OCI-LY3 (cell line): ENCODE measurements at regions not wholly inside any gene's neighbourhood (a gene's known extent, or its start where the extent isn't known, plus 50 kb on each side); places are given as distances from the start of the nearest gene placed in this dataset.

Experiments used
- H2AFZ ChIP-seq: fragments of 200-600, 300-600 bp; shearing (Covaris generic); 2 replicates; pipeline ENCODE4 v1.6.0; 2014; ENCODE audit warnings: antibody characterized with exemption, low read depth, low read length
- H3K27ac ChIP-seq: fragments of 200-600, 300-600 bp; sonication (generic); 2 replicates; pipeline ENCODE4 v1.5.1; 2014; ENCODE audit warnings: mild to moderate bottlenecking, low read length, moderate library complexity, mixed read lengths
- H3K27me3 ChIP-seq: fragments of 200-600, 300-600 bp; sonication (generic); 2 replicates; pipeline ENCODE4 v1.6.1; 2014; ENCODE audit warnings: low read depth, low read length, mixed read lengths
- H3K36me3 ChIP-seq: fragments of 200-600, 300-600 bp; sonication (generic); replicated peaks from 2 replicates; pipeline ENCODE3; 2014; ENCODE audit warnings: low read depth, low read length, mixed read lengths
- H3K4me1 ChIP-seq: fragments of 300-600, 200-600 bp; sonication (generic); 2 replicates; pipeline ENCODE4 v1.6.1; 2014; ENCODE audit warnings: low read length, mixed read lengths
- H3K4me2 ChIP-seq: fragments of 200-600, 300-600 bp; sonication (generic); 2 replicates; pipeline ENCODE4 v1.6.1; 2014; ENCODE audit warnings: low read length, mixed read lengths
- H3K4me3 ChIP-seq: fragments of 300-600, 200-600 bp; sonication (generic); 2 replicates; pipeline ENCODE4 v1.5.1; 2014; ENCODE audit warnings: antibody characterized with exemption, mild to moderate bottlenecking, low read length, moderate library complexity
- H3K79me2 ChIP-seq: fragments of 300-600, 200-600 bp; shearing (Covaris generic); 2 replicates; pipeline ENCODE4 v1.6.1; 2014; ENCODE audit warnings: mild to moderate bottlenecking, low read length, mixed read lengths
- H3K9ac ChIP-seq: fragments of 300-600, 200-600 bp; shearing (Covaris generic); 2 replicates; pipeline ENCODE4 v1.6.0; 2014; ENCODE audit warnings: mild to moderate bottlenecking, low read length, moderate library complexity
- H3K9me3 ChIP-seq: fragments of 200-600, 300-600 bp; shearing (Covaris generic); 2 replicates; pipeline ENCODE4 v1.6.1; 2014; ENCODE audit warnings: low read length, mixed read lengths; ENCODE audit not compliant: insufficient read depth
- H4K20me1 ChIP-seq: fragments of 200-600, 300-600 bp; sonication (generic); 2 replicates; pipeline ENCODE4 v1.6.1; 2016; ENCODE audit warnings: low read length, mixed read lengths; ENCODE audit not compliant: insufficient read depth
- EZH2phosphoT487 ChIP-seq: fragments of 200-600 bp; shearing (Covaris generic); IDR thresholded peaks from 2 replicates; pipeline ENCODE4 v1.6.1; 2018; ENCODE audit warnings: antibody characterized with exemption, mixed run types, low read depth
- TF ChIP-seq, protein P1 (sequence below): fragments of 200-600, 300-600 bp; sonication (generic); IDR thresholded peaks from 2 replicates; pipeline ENCODE4 v1.5.1; 2014; ENCODE audit warnings: antibody characterized with exemption, low read length, low read depth

DNA sequence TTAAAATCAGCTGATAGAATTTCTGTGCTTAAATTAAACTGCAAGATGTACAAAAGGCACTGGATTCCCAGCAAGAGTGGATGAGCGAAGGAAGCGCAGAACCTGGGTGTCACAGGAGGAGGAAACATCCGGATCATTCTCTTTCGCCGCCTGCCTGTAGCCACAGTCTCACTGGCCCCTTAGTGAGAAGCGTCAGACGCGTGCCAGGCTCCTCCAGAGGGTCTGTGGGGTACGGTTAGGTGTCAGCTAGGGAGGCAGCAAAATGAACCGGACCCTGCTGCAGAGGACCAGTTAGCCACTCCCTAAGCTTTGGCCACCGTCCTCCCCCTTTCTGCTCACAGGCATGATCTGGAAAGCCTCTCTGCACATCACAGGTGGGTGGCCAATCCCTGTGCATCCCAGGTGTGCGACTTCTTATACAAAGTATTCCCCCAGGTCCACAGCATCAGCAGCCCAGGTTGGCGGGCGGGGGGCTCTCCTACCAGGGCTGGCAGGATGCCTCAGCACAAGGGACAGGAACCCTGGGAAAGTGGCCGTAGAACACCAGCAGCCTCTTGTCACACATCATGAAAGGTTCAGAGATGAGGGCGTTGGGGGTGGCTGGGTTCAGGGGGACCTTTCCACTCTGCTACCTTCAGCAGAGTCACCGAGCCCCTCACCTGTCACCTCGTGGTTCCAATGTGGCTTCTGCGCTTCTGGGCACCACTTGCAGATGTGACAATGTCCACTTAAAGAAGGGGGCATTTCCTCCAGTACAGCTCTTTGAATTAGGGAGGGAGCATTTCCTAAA, 61.1 kb upstream of the SLC66A3 start:
- Histone ChIP-seq H3K9ac (no peak overlapping the region), H3K79me2 (no peaks in the 10 kb centered on the region), H4K20me1 (no peaks in the 10 kb centered on the region), H3K36me3 (peaks cover under 1% of the 10 kb centered on the region), H3K9me3 (no peaks in the 10 kb centered on the region), H3K4me3 (no peak overlapping the region), H3K4me1 (peaks cover 7% of the 10 kb centered on the region), H3K27me3 (no peaks in the 10 kb centered on the region), H2AFZ (no peak overlapping the region), H3K4me2 (no peak overlapping the region), H3K27ac (no peak overlapping the region)
- TF ChIP-seq, protein P1, sequence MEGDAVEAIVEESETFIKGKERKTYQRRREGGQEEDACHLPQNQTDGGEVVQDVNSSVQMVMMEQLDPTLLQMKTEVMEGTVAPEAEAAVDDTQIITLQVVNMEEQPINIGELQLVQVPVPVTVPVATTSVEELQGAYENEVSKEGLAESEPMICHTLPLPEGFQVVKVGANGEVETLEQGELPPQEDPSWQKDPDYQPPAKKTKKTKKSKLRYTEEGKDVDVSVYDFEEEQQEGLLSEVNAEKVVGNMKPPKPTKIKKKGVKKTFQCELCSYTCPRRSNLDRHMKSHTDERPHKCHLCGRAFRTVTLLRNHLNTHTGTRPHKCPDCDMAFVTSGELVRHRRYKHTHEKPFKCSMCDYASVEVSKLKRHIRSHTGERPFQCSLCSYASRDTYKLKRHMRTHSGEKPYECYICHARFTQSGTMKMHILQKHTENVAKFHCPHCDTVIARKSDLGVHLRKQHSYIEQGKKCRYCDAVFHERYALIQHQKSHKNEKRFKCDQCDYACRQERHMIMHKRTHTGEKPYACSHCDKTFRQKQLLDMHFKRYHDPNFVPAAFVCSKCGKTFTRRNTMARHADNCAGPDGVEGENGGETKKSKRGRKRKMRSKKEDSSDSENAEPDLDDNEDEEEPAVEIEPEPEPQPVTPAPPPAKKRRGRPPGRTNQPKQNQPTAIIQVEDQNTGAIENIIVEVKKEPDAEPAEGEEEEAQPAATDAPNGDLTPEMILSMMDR: no peak
- TF ChIP-seq EZH2phosphoT487: no peak

DNA sequence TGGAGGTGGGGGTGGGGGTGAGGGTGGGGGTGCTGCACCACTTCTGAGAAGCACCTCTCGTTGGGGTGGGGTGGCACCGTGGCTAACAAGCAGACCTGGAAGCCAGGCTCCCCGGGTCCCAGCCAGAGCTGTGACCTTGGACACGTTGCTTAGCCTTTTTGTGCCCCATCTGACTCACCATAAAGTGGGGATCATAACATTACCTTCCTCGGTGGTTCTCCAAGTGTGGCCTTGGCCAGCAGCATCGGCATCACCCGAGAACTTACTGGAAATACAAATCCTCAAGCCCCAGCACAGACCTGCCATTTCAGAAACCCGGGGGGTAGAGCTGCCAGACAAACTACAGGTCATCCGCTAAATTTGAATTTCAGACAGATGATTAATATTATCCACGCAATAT, 58.7 kb upstream of the SLC66A3 start:
- Histone ChIP-seq H3K9ac (no peak overlapping the region), H3K27me3 (no peaks in the 10 kb centered on the region), H3K4me1 (peaks cover 27% of the 10 kb centered on the region), H3K4me3 (no peak overlapping the region), H3K79me2 (peaks cover 9% of the 10 kb centered on the region), H2AFZ (no peak overlapping the region), H3K27ac (no peak overlapping the region), H3K4me2 (no peak overlapping the region), H3K36me3 (peaks cover 24% of the 10 kb centered on the region), H3K9me3 (no peaks in the 10 kb centered on the region), H4K20me1 (no peaks in the 10 kb centered on the region)
- no peak for TF ChIP-seq EZH2phosphoT487
- TF ChIP-seq, protein P1: no peak

DNA sequence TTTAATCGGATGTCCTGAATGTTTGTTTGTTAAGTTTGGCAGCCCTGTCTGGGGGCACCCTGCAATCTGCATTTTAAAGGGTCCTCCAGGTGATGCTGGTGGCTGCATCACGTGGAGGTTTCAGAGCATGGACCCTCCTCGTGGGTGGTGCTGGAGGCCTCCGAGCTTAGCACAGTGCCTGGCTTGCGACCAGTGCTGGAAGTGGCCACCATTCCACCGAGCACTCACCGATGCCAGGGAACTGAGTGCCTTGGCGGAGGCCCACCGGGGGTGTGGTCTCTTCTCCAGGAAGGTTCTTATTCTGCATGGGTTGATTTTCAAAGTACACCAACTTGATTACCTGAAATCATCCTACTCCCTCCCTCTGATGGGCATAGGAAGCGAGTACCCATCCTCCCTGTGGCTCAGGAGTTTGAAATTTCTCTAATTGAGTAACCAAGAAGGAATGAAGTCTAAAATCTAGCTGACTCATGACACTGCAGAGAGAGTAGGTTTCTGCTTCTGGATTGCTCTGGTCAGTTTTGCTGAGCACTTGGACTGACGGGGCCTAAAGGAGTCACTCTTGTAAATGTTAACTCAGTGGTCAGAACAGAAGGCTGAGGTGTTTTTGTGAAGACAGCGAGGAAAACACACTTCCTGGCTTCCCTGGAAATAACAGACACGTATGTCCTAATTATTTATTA, 58.1 kb upstream of the SLC66A3 start:
- Histone ChIP-seq H3K9me3 (no peaks in the 10 kb centered on the region), H3K27me3 (no peaks in the 10 kb centered on the region), H4K20me1 (no peaks in the 10 kb centered on the region), H3K4me3 (no peak overlapping the region), H3K27ac (no peak overlapping the region), H3K36me3 (peaks cover 30% of the 10 kb centered on the region), H3K79me2 (peaks cover 15% of the 10 kb centered on the region), H3K4me2 (no peak overlapping the region), H3K9ac (no peak overlapping the region), H2AFZ (no peak overlapping the region), H3K4me1 (peaks cover 33% of the 10 kb centered on the region)
- no peak for TF ChIP-seq EZH2phosphoT487
- TF ChIP-seq, protein P1: no peak

GRCh38 chr2:11097854-11098387, 57.3 kb upstream of the SLC66A3 start:
- TF ChIP-seq, protein P1: no peak
- no peak for TF ChIP-seq EZH2phosphoT487
- Histone ChIP-seq H3K27ac (no peak overlapping the region), H3K4me1 (peaks cover 41% of the 10 kb centered on the region), H3K9me3 (no peaks in the 10 kb centered on the region), H3K9ac (no peak overlapping the region), H3K27me3 (no peaks in the 10 kb centered on the region), H2AFZ (no peak overlapping the region), H3K79me2 (peaks cover 18% of the 10 kb centered on the region), H3K36me3 (peaks cover 33% of the 10 kb centered on the region), H3K4me3 (no peak overlapping the region), H3K4me2 (no peak overlapping the region), H4K20me1 (no peaks in the 10 kb centered on the region)
